ENCODE measurements at regions not wholly inside any gene's neighbourhood (a gene's known extent, or its start where the extent isn't known, plus 50 kb on each side); places are given as distances from the start of the nearest gene placed in this dataset.

DNA sequence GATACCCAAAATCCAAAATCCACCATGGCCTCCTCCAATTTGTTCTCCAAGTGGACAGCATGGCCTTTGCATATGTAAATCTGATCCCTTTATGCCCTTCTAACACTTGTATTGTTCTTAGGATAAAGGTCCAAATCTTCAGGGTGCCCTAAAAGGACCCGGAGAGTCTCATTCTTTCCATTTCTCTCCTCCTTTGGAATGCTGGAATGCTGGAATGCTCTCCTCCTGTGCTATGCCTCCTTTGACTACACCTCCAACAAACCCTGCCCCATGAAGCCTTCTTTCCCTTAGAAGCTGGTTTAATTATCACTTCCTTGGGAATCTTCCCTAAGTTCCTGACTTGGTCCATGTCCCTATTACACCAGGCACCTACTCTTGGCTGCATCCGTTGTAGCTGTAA lies 484.8 kb upstream of the RUNX1 start:
- Histone ChIP-seq H3K36me3 (no peaks in the 10 kb centered on the region), H3K27ac (no peak overlapping the region), H3K9me3 (no peaks in the 10 kb centered on the region), H3K4me3 (no peak overlapping the region), H3K27me3 (no peaks in the 10 kb centered on the region), H3K4me1 (peaks cover 0 to 8% (median 2%) of the 10 kb centered on the region in 4 donors)
- TF ChIP-seq POLR2A (IDR thresholded peaks at IDR 0.05), result no peak
- TF ChIP-seq, protein P1, sequence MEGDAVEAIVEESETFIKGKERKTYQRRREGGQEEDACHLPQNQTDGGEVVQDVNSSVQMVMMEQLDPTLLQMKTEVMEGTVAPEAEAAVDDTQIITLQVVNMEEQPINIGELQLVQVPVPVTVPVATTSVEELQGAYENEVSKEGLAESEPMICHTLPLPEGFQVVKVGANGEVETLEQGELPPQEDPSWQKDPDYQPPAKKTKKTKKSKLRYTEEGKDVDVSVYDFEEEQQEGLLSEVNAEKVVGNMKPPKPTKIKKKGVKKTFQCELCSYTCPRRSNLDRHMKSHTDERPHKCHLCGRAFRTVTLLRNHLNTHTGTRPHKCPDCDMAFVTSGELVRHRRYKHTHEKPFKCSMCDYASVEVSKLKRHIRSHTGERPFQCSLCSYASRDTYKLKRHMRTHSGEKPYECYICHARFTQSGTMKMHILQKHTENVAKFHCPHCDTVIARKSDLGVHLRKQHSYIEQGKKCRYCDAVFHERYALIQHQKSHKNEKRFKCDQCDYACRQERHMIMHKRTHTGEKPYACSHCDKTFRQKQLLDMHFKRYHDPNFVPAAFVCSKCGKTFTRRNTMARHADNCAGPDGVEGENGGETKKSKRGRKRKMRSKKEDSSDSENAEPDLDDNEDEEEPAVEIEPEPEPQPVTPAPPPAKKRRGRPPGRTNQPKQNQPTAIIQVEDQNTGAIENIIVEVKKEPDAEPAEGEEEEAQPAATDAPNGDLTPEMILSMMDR (IDR thresholded peaks at IDR 0.05), result no peak
- no peak for DNase-seq

DNA sequence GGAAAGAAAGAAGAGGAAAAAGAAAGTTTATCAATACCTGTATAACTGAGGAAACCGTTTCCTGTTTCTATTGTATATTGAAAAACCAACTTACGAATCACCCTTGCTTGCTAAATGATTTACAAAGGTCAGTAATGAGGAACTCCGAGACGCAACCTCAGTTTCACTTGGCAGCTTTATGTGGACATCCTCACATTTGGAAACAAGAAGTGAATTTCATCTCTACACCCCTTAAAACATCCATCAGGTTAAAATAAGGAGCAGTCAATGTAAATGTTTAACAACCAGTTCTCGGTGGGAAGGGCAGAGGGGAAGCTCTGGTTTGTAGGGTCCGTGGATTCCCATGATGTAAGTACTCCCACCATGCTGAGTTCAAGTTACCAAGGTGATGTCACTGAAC lies 481.7 kb upstream of the RUNX1 start:
- TF ChIP-seq POLR2A (IDR thresholded peaks at IDR 0.05), result no peak
- TF ChIP-seq, protein P1 (IDR thresholded peaks at IDR 0.05), result no peak
- DNase-seq, result no peak
- Histone ChIP-seq H3K4me1 (peaks cover 0 to 8% (median 2%) of the 10 kb centered on the region in 4 donors), H3K4me3 (no peak overlapping the region), H3K9me3 (no peaks in the 10 kb centered on the region), H3K36me3 (no peaks in the 10 kb centered on the region), H3K27ac (no peak overlapping the region), H3K27me3 (no peaks in the 10 kb centered on the region)

DNA sequence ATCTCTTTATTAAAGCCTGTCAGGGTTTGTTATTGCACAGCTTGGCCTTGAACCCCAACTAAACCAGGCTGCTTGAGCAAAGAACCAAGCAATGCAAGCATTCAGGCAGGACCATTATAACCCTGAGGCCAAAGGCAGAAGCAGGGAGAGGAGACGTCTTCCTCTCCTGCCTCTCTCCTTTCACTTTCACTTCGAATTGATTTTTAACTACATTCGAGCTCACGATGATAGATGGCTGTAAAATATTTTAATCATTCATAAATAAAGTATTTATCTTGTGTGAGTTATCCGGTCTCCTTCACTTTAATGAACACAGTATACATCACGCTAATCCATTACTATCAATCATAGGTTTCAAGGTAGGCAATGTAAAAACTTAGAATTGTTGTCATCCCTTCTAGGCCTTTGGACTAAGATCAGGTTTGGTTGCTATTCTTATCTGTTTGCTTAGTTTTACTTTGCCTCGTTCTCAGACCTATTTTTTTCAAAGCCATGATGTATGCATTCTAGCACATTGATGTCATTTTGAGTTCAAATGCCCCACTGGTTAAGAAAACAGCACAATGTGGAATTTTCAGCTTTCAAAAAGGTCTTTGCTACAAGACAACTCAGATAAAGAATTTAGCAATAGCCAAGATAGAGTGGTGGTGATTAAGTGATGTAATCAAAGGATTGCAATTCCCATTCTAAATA lies 480.2 kb upstream of the RUNX1 start:
- H3K27me3 ChIP-seq, result no peaks in the 10 kb centered on the region
- DNase-seq, result peak in 1 of 3 donors; percentile 24
- H3K27ac ChIP-seq, result peak overlapping the region; percentile 70 to 84 (median 80)
- peaks cover 0 to 8% (median 2%) of the 10 kb centered on the region in 4 donors for H3K4me1 ChIP-seq
- TF ChIP-seq, protein P1 (IDR thresholded peaks at IDR 0.05), result no peak
- no peak for TF ChIP-seq POLR2A (IDR thresholded peaks at IDR 0.05)
- no peaks in the 10 kb centered on the region for H3K36me3 ChIP-seq
- no peaks in the 10 kb centered on the region for H3K9me3 ChIP-seq
- peak overlapping the region; percentile 24 to 52 (median 46) for H3K4me3 ChIP-seq

DNA sequence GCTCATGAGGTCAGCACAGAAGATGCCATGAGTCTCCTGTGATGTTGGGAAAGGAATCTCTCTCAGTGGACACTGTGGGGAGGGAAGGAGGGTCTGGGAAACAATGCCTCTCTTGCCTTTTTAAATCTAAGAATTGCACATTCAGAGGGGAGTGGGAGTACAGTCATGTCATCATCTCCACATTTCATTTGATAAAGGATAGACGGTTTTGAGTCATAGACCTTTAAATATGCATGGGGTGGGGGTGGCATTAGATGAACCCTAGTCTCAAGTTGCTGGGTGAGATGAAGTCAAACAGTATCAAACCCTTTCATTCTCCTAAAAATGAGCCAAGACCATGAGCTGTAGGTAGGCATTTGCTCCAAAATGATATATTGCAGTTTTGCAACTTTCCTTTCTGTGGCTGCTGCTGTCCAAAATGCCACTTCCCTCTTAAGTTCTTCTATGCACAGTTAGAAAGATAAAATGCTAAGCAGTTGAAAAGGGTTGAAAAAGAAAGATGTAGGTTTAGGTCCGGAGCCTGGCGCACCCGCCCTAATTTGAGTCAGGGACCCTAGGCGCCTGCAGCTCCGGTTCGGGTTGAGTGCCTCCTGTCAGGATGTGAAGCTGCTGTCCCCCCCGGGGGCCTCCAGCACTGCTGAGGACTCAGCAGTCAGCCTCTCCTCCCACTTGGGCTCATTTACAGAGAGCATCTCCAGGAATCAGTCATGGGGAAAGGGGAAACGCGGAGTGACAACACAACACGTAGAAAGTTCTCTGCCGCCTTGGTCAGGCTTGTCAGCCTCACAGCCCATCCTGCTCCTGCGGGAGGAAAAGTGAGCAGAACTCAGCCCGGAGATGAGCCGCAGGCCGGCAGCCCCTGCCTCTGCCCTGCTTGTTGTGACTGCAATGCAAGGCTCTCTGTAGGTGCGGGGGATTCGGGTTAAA lies 479.3 kb upstream of the RUNX1 start:
- Histone ChIP-seq H3K27ac (peak overlapping the region; percentile 70 to 84 (median 80)), H3K36me3 (no peaks in the 10 kb centered on the region), H3K27me3 (no peaks in the 10 kb centered on the region), H3K4me1 (peaks cover 0 to 8% (median 2%) of the 10 kb centered on the region in 4 donors), H3K9me3 (no peaks in the 10 kb centered on the region), H3K4me3 (peak overlapping the region; percentile 24 to 52 (median 46))
- TF ChIP-seq, protein P1 (IDR thresholded peaks at IDR 0.05), result no peak
- no peak for TF ChIP-seq POLR2A (IDR thresholded peaks at IDR 0.05)
- peak; percentile 54 to 78 (median 77) for DNase-seq

DNA sequence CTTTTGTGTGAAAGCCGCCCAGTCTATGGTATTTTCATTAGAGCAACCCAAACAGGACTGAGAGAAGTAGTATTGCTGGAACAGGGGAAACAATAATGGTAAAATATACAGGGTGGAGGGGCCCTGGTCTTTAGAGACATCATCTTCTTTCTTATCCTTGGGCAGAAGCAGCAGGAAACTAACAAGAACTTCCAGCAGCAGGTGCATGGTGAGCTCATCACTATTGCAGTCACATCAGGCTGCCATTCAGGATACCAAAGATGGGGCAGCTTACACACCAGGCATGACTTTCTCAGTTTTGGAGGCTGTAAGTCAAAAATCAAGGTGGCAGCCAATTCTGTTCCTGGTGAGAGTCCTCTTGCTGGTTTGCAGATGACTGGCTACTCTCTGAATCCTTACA lies 478.3 kb upstream of the RUNX1 start:
- no peak for DNase-seq
- H3K36me3 ChIP-seq, result no peaks in the 10 kb centered on the region
- no peak overlapping the region for H3K4me3 ChIP-seq
- peaks cover 0 to 8% (median 2%) of the 10 kb centered on the region in 4 donors for H3K4me1 ChIP-seq
- H3K27me3 ChIP-seq, result no peaks in the 10 kb centered on the region
- H3K9me3 ChIP-seq, result no peaks in the 10 kb centered on the region
- no peak for TF ChIP-seq POLR2A (IDR thresholded peaks at IDR 0.05)
- TF ChIP-seq, protein P1 (IDR thresholded peaks at IDR 0.05), result no peak
- H3K27ac ChIP-seq, result no peak overlapping the region
